NCI-H226 (cell line): ENCODE measurements at regions not wholly inside any gene's neighbourhood (a gene's known extent, or its start where the extent isn't known, plus 50 kb on each side); places are given as distances from the start of the nearest gene placed in this dataset.
"Not testable (repeated sequence)": the region's sequence is repeated elsewhere in the genome, so short reads cannot be mapped to it uniquely, and the experiment has no call there.

Source experiments
- DNase-seq: peaks from one replicate; pipeline ENCODE4 v3.0.0-alpha.2; 2015

DNA sequence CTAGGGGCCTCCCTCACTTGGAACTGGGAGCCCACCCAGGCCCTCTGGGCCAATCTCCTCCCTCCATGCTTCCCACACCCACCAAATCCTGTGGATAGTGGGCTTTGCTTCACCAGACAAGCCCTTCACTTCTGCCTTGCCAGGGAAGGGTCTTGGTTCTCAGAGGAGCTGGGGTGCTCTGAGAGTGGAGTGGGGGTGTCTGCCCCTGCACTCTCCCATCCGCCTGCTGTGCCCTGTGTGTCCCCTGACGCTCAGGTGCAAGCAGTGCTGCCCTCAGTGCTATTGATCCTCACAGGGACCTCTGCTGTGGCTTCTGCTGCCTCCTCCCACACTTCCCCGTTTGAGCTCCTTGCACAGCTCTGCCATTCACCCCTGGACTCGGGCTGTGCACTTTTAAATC is 117.3 kb upstream of the NKX1-1 start:
- DNase-seq: no peak

DNA sequence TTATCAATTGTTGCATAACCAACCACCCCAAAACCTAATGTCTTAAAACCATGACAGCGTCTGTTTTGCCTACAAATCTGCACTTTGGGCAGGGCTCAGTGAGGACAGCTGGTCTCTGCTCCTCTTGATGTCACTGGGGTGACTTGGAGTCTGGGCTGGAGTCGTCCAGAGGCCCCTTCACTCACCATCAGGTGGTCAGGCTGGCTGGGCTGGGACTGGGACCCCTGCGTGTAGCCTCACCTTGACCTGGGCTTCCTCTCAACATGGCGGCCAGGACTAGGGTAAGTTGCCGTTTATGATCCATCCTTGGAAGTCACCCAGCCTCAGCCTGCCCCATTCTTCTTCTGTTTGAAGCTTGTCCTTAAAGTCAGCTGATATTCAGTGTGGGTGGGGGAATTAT is 116.8 kb upstream of the NKX1-1 start:
- DNase-seq: no peak

DNA sequence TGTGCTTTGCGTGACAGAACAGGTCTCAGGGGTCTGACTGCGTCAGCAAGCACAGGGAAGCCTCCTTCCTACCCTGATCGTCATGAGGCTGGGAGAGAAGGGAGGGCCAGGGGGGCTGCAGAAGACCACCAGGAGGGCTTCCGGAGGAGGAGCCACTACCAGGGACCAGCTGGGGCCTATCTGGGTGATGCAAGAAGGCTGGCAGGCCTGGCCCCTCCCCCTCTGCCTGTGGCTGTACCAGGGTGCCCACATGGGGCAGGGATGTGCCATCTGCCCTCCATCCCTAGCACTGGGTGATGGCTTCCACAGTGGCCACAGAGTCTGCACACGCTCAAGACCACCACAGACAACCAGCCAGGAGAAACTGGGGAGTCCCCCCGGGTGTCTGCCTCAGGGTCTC is 116.4 kb upstream of the NKX1-1 start:
- DNase-seq: no peak

DNA sequence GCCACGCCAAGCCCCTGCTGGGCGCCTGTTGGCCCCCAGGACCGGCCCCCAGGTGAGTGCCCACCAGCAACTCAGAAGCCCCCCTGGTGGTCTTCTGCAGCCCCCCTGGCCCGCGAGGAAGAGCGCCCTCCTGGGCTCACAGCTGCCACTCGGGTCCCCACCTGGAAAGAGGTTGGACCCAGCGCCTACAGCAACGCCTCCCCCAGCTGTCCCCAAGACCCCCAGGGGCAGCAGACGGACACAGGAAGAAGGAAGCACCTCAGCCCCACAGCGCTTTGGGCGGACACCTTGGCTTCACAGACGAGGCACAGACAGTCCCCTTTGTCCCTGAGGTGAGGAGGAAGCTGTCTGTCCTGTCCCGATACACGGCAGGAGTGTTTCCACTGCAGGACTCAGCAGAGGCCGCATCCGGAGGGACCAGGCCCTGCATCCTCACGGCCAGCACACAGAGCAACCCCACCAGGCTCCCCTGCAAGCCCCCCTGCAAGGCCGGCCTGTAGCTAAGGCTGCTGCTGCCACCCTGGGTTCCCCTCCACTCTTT is 115.6 kb upstream of the NKX1-1 start:
- DNase-seq: no peak

DNA sequence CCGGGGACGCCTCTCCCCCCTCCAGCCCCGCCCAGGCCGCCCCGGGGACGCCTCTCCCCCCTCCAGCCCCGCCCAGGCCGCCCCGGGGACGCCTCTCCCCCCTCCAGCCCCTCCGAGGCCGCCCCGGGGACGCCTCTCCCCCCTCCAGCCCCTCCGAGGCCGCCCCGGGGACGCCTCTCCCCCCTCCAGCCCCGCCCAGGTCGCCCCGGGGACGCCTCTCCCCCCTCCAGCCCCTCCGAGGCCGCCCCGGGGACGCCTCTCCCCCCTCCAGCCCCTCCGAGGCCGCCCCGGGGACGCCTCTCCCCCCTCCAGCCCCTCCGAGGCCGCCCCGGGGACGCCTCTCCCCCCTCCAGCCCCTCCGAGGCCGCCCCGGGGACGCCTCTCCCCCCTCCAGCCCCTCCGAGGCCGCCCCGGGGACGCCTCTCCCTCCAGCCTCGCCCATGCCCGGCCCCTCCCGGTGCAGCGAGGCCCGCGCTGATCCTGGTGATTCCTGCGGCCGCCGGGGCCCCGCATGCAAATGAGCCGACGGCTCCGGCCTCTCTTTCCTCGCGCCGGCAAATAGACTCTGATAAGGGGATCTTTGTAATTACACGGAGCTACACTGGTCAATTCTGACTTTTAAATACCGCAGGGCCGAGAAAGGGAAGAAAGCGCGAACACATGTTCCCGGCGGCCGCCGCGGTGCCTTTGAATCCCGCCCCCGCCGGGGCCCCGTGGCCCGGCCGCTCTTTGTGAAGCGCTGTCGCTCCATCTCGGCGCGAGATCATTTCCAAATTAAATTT is 114.7 kb upstream of the NKX1-1 start:
- not testable (repeated sequence) for DNase-seq

DNA sequence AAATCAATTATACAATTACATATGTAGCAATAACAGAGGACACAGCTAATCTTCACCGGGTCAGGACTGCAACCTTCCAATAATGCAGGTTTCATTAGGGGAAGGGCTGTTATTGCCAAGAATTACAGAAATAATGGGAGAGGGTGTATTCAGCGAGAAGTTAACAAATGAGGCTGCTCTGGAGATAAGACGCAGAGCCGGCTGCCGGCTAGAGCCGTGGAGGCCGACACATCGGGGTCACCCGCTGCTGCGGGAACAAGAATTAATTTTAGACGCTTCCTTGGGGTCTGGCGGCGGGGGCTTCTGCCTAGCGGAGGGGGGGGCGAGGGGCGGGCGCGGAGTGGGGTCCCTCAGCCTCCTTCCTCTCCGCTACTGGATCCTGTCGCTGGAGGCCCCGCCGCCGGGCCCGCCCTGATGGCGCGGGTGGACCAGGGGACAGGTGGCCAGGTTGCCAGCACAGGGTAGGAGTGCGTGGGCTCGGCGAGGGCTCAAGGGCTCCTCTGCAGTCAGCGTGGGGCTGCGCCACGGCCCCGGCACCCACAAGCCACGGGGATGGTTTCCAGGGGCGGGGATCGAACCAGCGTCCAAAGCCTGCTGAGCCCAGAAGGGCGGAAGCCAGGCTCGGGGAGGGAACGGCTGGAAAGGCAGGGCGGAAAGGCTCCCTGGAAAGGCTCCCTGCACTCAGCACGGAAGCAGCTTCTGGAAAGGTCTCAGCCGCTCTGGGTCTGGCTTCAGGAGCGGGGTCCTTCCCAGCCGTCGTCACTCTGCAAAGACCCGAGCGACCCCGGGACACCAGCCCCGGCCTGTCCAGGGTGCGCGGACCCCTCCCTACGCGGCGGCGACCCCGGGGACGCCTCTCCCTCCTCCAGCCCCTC is 113.8 kb upstream of the NKX1-1 start:
- no peak for DNase-seq

DNA sequence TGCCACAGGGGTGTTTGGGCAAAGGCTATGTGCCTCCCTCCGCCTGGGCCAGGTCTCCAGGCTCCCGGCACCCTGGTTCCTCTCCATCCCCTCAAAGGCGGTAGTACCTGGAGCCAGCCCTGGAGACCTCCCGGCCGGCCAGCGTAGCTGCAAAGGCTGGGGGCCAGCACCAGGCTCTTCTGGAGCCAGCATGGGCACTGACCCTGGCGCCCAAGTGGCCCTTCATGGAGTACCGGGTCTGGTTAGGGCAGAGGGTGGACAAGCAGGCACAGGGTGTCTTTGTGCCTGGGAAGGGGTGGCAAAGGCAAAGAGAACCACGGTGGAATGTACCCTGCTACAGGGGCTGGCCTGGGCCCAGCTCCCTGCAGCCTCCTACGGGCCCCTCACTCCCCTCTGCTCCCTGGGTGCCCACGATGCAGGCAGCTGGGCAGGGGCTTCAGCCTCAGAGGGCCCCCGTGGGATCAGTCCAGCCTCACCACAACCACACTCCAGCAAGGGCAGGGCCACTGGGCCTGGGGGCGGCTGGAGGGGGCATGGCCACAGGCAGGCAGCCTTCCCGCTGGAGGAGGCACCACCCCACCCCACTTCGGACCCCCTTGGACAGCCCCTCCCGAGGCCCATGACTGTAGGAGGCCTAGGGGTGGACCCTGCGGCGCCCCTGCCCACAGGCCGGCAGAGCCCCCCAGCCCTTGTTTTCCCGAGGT is 112.9 kb upstream of the NKX1-1 start:
- no peak for DNase-seq

DNA sequence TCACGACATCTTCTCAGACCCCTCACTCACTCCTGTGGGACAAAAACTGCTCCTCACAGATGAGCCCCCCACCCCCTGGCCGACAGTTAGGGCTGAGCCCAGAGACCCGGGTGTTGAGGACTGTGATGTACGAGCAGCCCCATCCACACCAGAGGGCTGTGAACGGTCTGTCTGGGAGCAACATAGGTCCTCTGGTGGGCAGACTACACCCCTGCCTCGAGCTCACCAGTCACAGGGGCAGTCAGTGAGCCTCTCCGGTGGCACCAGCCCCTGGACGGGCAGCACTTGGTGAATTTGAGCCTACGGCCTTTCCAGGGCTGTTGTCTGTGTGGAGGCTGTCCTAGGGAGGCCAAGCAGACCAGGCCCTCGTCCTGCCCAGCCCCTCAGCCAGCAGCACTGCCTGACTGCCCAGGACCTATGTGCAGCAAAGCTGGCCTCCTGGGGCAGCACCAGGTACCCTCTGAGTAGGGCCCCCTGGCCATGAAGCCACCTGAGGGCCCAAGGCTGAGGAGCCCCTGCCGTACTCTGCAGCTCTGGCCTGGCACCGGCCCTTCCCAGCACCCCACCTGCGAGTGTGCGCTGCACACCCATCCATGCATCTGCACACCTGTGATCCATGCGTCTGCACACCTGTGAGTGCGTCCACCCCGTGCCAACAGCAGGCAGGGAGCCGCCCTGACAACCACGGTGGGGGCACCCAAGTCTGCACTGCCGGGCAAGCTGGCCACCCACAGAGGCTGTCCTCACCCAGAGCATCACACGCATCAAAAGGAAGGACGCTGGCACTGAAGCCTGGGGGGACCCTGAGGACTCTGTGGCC is 111.6 kb upstream of the NKX1-1 start:
- no peak for DNase-seq

DNA sequence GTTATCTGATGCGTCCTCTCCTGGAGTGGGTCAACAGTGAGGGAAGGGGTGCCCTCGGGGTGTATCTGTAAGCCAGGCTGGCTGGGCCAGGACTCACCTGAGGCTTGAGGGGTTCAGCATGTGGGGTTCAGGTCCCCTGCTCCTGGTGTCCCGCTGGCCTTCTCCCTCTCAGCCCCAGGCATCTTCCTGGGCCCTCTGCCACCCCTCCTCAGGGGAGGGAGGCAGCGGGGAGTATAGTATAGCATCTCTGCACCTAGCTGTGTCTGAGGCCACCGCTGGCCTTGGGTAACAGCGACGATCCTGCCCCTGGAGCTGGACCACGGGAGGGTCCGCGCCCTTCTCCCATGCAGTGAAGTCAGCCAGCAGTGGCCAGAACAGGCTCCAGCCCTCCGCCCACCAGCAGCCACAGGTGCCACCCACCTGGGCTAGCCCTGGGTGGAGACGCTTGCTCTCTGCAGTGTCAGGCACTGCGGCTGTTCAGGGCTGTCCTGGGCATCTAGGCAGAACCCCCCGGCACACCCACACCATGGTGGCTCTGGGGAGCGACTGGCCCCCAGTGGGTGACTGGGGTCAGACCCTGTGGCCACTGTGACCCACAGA is 110.7 kb upstream of the NKX1-1 start:
- DNase-seq: no peak

DNA sequence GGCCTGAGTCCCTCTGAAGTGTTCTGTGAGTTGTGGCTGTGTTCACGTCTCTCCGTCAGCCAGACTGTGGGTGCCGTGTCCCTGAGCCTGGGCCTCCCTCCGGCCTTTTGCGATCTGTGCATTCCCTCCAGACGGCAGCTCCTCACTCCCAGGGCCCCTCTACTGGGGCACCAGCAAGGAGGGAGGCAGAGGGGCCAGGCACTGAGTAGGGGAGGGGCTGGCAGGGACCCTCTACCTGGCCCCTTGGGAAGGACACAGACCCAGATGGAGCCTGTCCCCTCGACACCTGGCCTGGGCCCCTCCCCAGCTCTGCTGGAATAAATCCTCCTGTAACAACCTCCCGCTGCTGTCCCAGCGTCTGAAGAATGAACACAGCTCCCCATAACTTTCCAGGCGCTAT is 110.0 kb upstream of the NKX1-1 start:
- DNase-seq: no peak

DNA sequence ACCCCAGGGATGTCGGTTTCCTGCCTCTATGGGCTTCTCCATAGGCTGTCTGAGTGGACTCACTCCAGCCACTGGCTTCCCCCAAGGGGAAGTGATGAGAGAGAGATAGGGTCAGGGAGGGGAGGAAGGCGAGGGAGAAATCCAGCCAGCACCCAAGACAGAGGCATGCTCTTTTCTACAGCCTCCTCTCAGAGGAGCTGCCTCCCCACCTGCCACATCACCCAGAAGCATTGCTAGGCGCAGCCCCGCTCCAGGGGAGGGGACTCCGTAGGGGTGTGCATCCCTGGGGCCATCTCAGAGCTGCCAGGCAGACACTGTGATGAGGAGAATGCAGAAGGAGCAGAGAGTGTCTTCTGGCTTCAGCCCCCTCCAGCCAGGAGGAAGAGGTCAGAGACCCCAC is 109.5 kb upstream of the NKX1-1 start:
- DNase-seq: no peak

DNA sequence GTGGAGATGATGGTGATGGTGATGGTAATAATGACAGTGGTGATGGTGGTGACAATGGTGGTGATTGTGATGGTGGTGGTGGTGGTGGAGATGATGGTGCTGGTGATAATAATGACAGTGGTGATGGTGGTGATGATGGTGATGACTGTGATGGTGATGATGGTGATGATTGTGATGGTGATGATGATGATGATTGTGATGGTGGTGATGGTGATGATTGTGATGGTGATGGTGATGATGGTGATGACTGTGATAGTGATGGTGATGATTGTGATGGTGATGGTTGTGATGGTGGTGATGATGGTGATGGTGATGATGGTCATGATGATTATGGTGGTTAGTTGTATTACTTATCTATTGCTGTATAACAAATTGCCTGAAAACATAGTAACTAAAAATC is 108.9 kb upstream of the NKX1-1 start:
- no peak for DNase-seq

DNA sequence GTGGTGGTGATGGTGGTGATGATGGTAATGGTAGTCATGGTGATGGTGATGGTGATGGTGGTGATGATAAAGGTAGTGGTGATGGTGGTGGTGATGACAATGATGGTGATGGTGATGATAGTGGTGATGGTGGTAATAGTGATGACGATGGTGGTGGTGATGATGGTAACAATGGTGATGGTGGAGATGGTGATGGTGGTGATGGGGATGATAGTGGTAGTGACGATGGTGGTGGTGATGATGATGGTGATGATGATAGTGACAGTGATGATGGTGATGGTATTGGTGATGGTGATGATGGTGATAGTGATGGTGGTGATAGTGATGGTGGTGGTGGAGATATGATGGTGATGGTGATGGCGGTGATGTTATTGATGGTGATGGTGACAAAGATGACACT is 108.4 kb upstream of the NKX1-1 start:
- no peak for DNase-seq

DNA sequence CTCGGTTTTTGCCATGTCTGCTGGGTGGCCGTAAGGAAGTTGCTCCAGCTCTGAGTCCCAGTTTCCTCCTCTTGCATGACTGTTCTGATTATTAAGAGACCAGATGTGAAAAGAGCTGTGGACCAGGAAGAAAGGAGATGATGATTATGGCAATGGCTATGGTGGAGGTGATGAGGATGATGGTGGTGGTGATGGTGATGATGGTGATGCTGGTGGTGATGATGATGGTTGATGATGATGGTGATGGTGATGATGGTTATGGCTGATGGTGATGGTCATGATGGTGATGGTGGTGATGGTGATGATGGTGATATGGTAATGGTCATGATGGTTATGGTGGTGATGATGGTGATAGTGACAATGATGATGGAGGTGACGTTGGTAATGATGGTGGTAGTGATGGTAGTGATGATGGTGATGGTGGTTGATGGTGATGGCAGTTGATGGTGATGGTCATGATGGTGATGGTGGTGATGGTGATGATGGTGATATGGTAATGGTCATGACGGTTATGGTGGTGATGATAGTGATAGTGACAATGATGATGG is 107.8 kb upstream of the NKX1-1 start:
- no peak for DNase-seq

DNA sequence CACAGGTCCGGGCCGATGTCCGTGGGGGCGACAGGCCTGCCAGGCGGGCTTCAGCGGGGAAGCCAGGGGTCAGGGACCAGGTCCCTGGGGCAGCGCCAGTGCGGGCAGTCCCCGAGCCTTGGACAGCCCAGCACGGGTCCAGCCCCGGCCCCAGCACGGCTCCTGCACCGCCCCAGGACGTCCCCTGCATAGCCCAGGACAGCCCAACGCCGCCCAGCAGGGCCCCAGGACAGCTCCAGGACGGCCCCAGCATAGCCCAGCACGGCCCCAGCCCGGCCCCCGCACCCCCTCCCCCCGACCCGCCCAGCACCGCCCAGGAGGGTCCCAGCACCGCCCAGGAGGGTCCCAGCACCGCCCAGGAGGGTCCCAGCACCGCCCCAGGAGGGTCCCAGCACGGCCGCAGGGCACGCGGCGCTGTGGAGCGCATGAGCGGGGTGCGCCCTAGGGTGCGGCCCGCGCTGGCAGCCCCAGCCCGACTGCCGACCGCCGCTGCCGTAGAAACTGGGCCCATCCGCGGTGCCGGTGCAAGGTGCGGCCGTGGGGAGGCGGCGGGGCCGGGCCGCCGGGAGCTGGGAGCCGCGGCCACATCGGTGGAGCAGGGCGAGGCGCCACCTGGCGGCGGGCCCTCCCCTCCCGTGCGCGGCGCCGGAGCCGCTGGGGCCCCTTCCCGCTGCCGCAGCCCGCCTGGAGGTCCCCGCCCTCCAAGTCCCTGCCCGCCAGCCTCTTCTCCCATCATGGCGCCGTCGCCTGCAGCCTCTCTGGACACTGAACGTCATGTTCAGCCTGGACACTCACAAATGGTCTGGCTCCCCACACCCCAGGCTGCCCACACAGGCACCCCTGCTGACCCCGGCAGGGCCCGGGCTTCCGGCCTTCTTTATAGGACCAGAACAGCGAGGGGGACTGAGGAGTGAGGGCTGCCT is 106.8 kb upstream of the NKX1-1 start:
- no peak for DNase-seq

DNA sequence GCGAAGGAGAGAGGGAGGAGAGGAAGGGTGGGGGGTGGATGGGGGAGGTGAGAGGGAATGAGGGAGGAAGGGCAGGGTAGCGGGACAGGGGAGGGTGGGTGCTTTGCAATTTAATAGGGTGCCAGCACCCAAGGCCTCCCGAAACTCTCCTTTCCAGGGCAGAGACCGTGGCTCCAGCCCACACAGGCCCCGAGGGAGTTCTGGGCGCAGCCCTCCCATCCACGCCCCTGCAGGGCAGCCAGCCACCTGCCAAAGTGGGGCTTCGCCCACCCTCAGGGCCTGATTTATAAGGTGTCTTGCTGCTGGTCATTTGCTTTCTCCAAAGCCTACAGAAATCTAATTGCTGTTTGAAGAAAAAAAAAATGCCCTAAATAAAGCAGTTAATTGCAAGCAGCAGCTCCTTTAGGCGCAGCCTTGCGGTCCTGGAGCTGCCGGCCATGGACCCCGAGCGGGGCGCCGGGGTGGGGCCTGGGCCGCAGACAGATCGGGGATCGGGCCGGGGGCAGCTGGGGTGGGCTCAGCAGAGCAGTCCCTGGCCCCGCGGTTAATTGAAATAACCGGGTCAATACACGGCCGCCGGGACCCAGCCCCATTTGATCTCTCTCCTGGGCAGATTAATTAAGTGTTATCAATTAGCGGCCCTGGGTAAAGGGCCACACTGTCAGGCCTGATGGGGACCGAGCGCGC is 106.0 kb upstream of the NKX1-1 start:
- DNase-seq: no peak

DNA sequence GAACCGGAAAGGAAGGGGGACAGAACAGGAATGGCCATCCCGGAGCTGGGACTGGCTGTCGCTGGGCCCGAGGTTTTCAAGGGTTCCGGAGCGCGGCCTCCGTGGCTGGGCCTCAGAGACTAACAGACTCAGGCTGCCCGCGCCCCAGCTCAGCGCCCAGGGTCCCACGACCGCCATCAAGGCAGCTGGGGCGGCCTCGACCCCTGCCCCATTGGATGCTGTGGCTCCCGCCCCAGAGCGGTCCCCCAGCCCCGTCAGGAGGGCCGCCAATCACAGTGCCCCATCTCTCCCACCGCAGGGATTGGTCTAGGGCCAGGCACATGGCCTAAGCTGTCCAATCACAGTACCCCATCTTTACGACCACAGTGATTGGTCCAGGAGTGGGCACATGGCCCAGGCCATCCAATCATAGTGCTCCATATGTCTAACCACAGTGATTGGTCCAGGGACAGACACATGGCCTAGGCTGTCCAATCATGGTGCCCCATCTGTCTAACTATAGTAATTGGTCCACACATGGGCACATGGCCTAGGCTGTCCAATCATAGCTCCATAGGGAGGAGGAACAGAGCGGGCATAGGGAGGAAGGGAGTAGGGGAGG is 105.3 kb upstream of the NKX1-1 start:
- DNase-seq: no peak

DNA sequence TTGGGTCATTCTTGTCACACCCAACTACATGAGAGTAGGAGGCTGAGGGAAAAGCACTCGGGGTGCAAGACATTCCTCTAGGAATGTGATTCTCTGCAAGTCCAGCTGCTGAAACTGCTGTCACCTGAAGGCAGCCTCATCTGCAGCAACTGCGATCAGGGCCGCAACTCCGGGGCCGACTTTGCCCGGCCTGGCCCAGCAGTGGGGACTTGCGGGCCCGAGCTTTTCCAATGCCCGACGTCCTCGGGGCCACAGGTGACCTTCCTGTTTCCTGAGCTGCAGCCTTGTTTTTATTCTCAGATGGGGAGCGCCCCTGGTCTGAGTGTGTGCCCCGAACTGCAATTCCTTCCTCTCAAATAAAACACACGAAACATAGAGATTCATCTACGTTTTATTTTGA is 104.7 kb upstream of the NKX1-1 start:
- no peak for DNase-seq

DNA sequence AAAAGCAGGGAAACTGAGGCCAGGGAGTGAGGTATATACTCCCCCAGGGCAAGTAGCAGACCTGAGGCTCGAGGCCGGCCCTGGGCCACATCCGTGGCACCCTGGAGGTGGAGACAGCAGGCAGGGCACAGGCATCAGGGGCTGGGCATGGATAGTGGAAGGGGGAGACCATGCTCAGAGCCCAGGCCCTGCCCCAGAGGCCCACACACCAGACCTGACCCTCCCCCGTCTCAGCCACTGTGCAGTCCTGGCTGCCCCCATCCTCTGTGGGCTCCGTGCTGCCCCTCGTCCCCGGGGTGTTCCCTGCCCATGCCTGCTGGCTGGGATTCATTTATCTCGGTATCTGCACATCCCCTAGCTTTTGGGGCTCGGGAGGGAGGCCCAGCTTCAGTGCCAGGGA is 103.1 kb upstream of the NKX1-1 start:
- DNase-seq: no peak
